OCI-LY7 (cell line): ENCODE measurements at regions not wholly inside any gene's neighbourhood (a gene's known extent, or its start where the extent isn't known, plus 50 kb on each side); places are given as distances from the start of the nearest gene placed in this dataset.

ENCODE experiments used
- BruUV-seq: library from RNA; stranded (reverse); fragments of 400-500 nt; replicated peaks from 2 replicates; lab custom pipeline; 2021; lab: Mats Ljungman, UMichigan
- CTCF ChIA-PET: fragments of 300-600 bp; sonication (Branson Sonifier 250); formaldehyde crosslinking; loops from one replicate; lab custom pipeline; 2022; ENCODE audit warnings: antibody characterized with exemption; ENCODE audit not compliant: unreplicated experiment; lab: Charles Lee
- POLR2A ChIA-PET: fragments of 300-600 bp; sonication (Branson Sonifier 250); formaldehyde crosslinking; loops from one replicate; lab custom pipeline; 2022; ENCODE audit warnings: antibody characterized with exemption; lab: Charles Lee
- DNase-seq: peaks from one replicate; pipeline ENCODE4 v3.0.0-alpha.2; 2015; ENCODE audit warnings: low spot score
- H2AFZ ChIP-seq: fragments of 200-600 bp; sonication (generic), shearing (Covaris generic); 2 replicates; pipeline ENCODE4 v1.6.1; 2014; ENCODE audit warnings: mild to moderate bottlenecking, antibody characterized with exemption, low read length, moderate library complexity
- H3K27ac ChIP-seq: fragments of 200-600 bp; sonication (generic); 2 replicates; pipeline ENCODE4 v1.5.1; 2014; ENCODE audit warnings: mixed run types, low read depth, mild to moderate bottlenecking, moderate library complexity, low read length, inconsistent platforms; ENCODE audit not compliant: poor library complexity, severe bottlenecking
- H3K36me3 ChIP-seq: fragments of 200-600 bp; sonication (generic); 2 replicates; pipeline ENCODE4 v1.6.1; 2014; ENCODE audit warnings: mild to moderate bottlenecking, antibody characterized with exemption, low read length, moderate library complexity, mixed read lengths; ENCODE audit not compliant: insufficient read depth
- H3K4me1 ChIP-seq: fragments of 200-600 bp; sonication (generic); 2 replicates; pipeline ENCODE4 v1.5.1; 2014; ENCODE audit warnings: mild to moderate bottlenecking, low read length; ENCODE audit not compliant: insufficient read depth, poor library complexity, severe bottlenecking
- H3K4me2 ChIP-seq: fragments of 200-600 bp; sonication (generic); 2 replicates; pipeline ENCODE4 v1.6.1; 2014; ENCODE audit warnings: mild to moderate bottlenecking, low read length
- H3K4me3 ChIP-seq: fragments of 200-600 bp; sonication (generic); 2 replicates; pipeline ENCODE4 v1.5.1; 2014; ENCODE audit warnings: mild to moderate bottlenecking, low read depth, low read length; ENCODE audit not compliant: poor library complexity, severe bottlenecking
- H3K79me2 ChIP-seq: fragments of 200-600 bp; sonication (generic); 2 replicates; pipeline ENCODE4 v1.6.1; 2016; ENCODE audit warnings: low read depth, mild to moderate bottlenecking, low read length, moderate library complexity, mixed read lengths; ENCODE audit not compliant: insufficient read depth
- H3K9me2 ChIP-seq: fragments of 200-600 bp; sonication (generic); 2 replicates; pipeline ENCODE4 v1.6.1; 2016; ENCODE audit warnings: mild to moderate bottlenecking, low read length, mixed read lengths; ENCODE audit not compliant: insufficient read depth
- H3K9me3 ChIP-seq: fragments of 200-600 bp; sonication (generic); 2 replicates; pipeline ENCODE4 v1.6.1; 2014; ENCODE audit warnings: mild to moderate bottlenecking, mixed run types, low read length, mixed read lengths
- H4K20me1 ChIP-seq: fragments of 200-600 bp; sonication (generic); 2 replicates; pipeline ENCODE4 v1.6.1; 2014; ENCODE audit warnings: mild to moderate bottlenecking, antibody characterized with exemption, low read length, moderate library complexity, mixed read lengths; ENCODE audit not compliant: insufficient read depth
- CTCF ChIP-seq: fragments of 200-600 bp; sonication (generic); conservative IDR thresholded peaks from 2 replicates; pipeline ENCODE4 v1.5.1; 2014; ENCODE audit warnings: mild to moderate bottlenecking, antibody characterized with exemption, low read length, moderate library complexity, mixed read lengths
- EZH2phosphoT487 ChIP-seq: fragments of 200-600 bp; sonication (generic); IDR thresholded peaks from 2 replicates; pipeline ENCODE4 v1.6.1; 2018; ENCODE audit warnings: low read depth, borderline replicate concordance, mild to moderate bottlenecking, mixed run types, antibody characterized with exemption, low read length, moderate library complexity, mixed read lengths
- intact Hi-C: fragments of 100-400 bp; cut with micrococcal nuclease; formaldehyde crosslinking; loops from one replicate; pipeline ENCODE4 v1.10.0; 2022; ENCODE audit not compliant: unreplicated experiment

DNA sequence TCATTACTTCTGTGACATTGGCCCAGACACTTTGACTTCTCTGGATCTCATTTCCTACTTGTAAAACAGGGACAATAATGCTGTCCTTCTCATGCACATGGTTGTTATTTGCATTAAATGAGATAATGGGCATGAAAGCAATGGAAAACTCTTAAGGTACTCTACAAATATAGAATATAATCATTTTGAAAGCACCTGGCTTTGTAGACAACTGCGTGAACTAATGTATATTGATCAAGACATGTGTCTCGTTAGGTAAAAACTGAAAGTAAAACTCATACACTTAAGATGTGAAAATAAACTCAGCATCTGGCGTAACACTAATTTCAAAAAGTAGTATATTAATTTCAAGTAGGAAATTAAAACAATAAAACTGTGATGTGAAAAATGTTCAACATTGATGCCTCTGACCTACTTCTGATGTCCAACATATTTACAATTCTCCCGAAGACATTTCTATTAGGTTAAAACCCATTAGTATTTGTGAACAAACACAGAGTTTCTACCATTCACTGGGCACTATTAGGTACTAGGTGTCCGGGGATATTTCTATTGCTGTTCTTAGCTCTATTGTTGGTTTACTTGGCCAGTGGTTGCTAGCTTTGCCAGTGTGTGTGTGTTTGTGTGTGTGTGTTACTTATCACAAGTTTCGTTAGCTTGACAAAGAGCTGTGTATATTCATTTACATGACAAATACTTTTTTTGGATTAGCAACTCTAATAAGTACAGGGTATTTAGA lies 220.5 kb downstream of the KCNRG start:
- no peak for DNase-seq
- Histone ChIP-seq H3K4me3 (peak overlapping the region; percentile 45), H3K4me2 (peak overlapping the region; percentile 67), H3K27ac (no peak overlapping the region), H3K36me3 (no peaks in the 10 kb centered on the region), H2AFZ (peak overlapping the region; percentile 89), H4K20me1 (no peaks in the 10 kb centered on the region), H3K4me1 (peaks cover 13% of the 10 kb centered on the region), H3K9me2 (no peaks in the 10 kb centered on the region), H3K79me2 (no peaks in the 10 kb centered on the region), H3K9me3 (0 out of 2 replicates have a peak, but pooled peaks cover 2% of the 10 kb centered on the region)
- CTCF ChIA-PET: no interaction called here
- TF ChIP-seq EZH2phosphoT487 (no peak), CTCF (no peak)
- intact Hi-C loops: no loop called here
- BruUV-seq: no TSS peak
- POLR2A ChIA-PET: interaction anchor here (0.6 to 1.3 kb wide), 12 partner anchors 9 to 286 kb away, joined by 3 to 6 read pairs (median 3); no protein-coding TSS in a partner anchor

DNA sequence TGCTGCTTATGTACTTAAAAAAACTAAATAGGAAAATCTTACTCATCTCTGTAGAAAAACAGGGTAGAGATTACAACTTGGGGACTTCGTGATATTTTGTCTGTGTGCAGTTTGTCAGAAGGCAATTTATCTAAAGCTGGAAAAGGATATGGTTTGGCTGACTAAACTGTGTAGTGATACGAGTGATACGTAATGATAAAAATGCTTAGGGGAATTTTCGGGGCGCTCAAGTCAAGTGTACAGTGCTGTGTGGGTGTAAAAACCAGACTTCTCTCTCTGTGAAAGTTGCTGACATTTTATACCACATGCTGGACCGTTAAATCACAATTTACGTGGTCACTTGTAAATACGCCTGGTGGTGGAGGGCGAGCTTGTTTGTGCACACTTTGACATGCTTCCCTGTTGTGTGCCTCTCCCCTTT lies 221.7 kb downstream of the KCNRG start:
- no peak for TF ChIP-seq CTCF
- no peak for TF ChIP-seq EZH2phosphoT487
- Histone ChIP-seq H4K20me1 (no peaks in the 10 kb centered on the region), H3K79me2 (no peaks in the 10 kb centered on the region), H3K9me3 (no peaks in the 10 kb centered on the region), H3K27ac (no peak overlapping the region), H3K4me3 (no peak overlapping the region), H2AFZ (peak overlapping the region; percentile 89; the same call in 1 of the 2 replicates), H3K36me3 (no peaks in the 10 kb centered on the region), H3K4me2 (peak overlapping the region; percentile 67; the same call in 1 of the 2 replicates), H3K9me2 (no peaks in the 10 kb centered on the region), H3K4me1 (peaks cover 13% of the 10 kb centered on the region)
- DNase-seq: no peak
- intact Hi-C loops: no loop called here
- ChIA-PET CTCF (no interaction called here), POLR2A (interaction anchor here (0.5 to 1.2 kb wide), 5 partner anchors 11 to 1520 kb away, joined by 3 to 5 read pairs (median 3); no protein-coding TSS in a partner anchor)
- BruUV-seq: no TSS peak

GRCh38 chr13:50238922-50239321 lies 223.7 kb downstream of the KCNRG start:
- no peak for DNase-seq
- TF ChIP-seq EZH2phosphoT487 (no peak), CTCF (no peak)
- ChIA-PET CTCF (no interaction called here), POLR2A (interaction anchor here (0.5 to 0.7 kb wide), 2 partner anchors 13 to 283 kb away, joined by 3 read pairs; no protein-coding TSS in a partner anchor)
- H4K20me1 ChIP-seq: no peaks in the 10 kb centered on the region
- H3K9me3 ChIP-seq: no peaks in the 10 kb centered on the region
- H3K36me3 ChIP-seq: no peaks in the 10 kb centered on the region
- no peak overlapping the region for H3K4me3 ChIP-seq
- no peak overlapping the region for H2AFZ ChIP-seq
- peaks cover 13% of the 10 kb centered on the region for H3K4me1 ChIP-seq
- H3K79me2 ChIP-seq: no peaks in the 10 kb centered on the region
- no peaks in the 10 kb centered on the region for H3K9me2 ChIP-seq
- H3K4me2 ChIP-seq: no peak overlapping the region
- intact Hi-C loops: no loop called here
- BruUV-seq: no TSS peak
- H3K27ac ChIP-seq: no peak overlapping the region
